HG02571 (cell line): ENCODE measurements at regions not wholly inside any gene's neighbourhood (a gene's known extent, or its start where the extent isn't known, plus 50 kb on each side); places are given as distances from the start of the nearest gene placed in this dataset.
"Not testable (repeated sequence)": the region's sequence is repeated elsewhere in the genome, so short reads cannot be mapped to it uniquely, and the experiment has no call there.

ENCODE experiments used
- ATAC-seq: cut with Tn5 transposase; IDR thresholded peaks from one replicate; pipeline ENCODE4 v1.9.1; 2021; ENCODE audit warnings: mild to moderate bottlenecking, moderate library complexity; ENCODE audit not compliant: unreplicated experiment

DNA sequence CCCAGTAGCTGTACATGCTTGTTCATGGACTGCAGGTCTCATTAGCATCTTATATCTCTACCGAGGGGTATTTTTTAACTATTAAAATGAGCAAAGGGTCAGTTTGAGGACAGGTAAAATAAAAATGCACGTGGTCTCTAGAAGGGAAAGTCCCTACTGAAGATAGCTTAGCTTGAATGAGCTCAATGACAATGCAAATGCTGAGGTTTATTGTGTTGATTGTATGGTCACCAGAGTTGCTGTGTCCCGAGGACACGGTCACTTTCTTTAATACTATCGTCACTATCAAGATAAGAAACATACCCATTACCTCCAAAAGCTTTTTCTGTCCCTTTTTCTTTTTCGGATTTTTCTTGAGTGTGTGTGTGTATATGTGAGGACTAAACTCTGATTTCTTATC is 250.5 kb upstream of the PRKX start:
- ATAC-seq, result peak; percentile 66

DNA sequence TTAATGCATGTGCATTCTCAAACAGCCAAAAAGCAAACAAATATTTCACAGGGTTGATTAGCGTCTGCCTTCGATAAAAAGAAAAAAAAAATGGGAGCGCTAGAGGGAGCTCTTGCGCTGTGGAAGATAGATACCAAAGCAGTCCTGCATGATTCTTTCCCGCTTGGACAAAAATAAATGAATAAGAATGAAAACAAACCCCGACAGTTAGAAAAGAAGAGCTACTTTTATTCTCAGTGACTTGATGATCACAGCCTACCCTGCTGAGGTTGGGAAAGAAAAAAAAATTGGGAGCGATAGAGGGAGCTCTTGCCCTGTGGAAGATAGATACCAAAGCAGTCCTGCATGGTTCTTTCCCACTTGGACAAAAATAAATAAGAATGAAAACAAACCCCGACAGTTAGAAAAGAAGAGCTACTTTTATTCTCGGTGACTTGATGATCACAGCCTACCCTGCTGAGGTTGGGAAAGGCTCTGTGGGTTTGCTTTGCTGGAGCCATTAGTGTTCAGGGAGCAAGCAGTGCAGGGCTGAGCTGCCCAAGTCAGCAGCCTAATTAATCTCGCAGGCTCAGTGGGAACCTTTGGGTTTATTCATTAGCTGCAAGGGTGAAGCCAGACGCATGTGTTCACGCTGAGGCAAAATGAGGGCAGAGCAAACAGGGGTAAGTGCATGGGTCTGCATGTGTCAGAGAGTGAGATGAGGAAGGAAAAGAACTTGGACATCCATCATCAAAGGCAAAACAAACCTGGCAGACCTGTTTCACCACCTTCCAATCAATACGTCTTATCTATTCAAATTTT is 249.3 kb upstream of the PRKX start:
- no peak for ATAC-seq

- ATAC-seq, result no peak
These were observed 247.5 kb upstream of the PRKX start for GRCh38 chrX:3960952-3961351.

GRCh38 chrX:3951859-3952258 is 238.4 kb upstream of the PRKX start:
- ATAC-seq, result no peak

DNA sequence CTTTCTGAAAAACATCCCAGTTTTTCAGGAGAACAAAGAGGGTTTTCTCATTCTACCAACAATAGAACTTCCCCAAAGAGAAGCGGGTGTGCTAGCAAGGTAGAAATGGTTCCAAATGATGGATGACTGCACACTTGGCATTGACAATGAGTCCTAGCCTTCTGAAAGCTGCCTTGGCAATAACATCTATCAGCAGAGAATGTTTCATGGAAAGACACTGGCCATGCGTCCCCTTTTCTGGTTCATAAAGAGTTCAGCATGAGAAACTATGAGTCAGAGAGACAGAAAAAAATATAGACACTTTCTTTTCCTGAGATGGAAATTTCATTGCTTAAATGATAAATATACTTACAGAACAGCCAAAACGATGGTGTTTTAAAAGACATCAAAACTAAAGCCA is 236.9 kb upstream of the PRKX start:
- no peak for ATAC-seq

- ATAC-seq, result no peak
These were observed 230.5 kb upstream of the PRKX start for GRCh38 chrX:3943965-3944364.

DNA sequence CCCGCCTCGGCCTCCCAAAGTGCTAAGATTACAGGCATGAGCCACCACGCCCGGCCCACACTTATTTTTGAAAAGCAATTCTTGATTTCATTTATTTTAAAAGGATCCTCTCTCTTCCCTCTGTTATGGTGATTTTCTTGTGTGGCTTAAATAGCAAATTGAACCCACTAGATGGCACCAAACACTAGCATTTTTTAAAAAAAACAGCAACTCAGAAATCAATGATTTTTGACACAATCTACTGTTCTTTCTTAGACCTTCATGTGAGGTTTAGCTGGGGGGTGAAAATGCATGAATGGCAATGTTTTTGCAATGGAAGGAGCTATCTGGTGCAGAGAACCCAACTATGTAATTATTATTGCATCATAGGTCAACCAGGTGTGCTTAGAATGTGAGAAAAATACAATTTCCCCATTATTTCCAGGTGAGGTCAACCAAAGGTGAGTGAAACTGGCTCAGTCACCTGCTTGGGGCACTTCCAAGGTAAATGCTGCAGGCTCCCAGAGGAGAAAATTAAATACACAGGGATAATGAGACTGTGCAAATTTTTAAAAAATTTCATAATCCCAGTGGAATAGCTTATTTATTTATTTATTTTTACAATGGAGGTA is 226.7 kb upstream of the PRKX start:
- ATAC-seq, result no peak

GRCh38 chrX:3938587-3938986 is 225.1 kb upstream of the PRKX start:
- no peak for ATAC-seq

- not testable (repeated sequence) for ATAC-seq
These were observed 221.7 kb upstream of the PRKX start for GRCh38 chrX:3935196-3935595.

GRCh38 chrX:3920424-3921017 is 207.1 kb upstream of the PRKX start:
- peak; percentile 99 for ATAC-seq

DNA sequence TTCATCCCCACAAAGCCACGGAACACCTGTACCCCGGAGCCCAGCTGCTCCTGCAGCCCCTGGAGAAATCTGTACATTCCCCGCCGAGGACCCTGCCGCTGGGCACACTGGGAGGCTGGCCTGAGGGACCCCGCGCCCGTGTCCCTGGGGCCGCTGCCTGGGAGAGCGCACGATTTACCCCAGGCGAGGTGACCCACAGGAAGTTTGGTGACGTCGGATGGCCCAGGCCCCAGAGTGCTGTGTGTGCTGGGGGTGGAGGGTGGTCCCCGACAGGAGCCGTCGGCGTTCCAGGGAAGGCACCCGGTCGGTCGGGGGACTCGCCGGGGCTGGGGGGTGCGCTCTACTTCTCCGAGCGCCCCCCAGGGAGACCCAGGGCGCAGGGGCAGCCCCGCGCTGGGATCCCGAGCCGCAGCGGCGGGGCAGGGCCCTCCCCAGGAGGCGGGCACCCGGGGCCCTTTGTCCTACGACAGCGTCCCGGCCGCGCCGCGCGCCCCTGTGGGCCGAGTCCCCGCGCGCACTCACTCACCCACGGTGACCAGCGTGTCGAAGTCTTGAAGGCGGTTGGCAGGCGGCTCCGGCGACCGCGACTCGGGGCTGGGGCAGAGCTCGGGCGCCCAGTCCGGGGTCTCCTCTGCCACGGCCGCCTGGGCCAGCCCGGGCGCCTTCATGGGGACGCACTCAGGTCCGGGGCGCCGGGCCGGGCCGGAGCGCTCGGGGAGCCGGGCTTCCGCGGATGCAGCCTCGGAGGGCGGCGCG is 206.4 kb upstream of the PRKX start:
- peak; percentile 44 for ATAC-seq

GRCh38 chrX:3914813-3915212 is 201.4 kb upstream of the PRKX start:
- not testable (repeated sequence) for ATAC-seq

DNA sequence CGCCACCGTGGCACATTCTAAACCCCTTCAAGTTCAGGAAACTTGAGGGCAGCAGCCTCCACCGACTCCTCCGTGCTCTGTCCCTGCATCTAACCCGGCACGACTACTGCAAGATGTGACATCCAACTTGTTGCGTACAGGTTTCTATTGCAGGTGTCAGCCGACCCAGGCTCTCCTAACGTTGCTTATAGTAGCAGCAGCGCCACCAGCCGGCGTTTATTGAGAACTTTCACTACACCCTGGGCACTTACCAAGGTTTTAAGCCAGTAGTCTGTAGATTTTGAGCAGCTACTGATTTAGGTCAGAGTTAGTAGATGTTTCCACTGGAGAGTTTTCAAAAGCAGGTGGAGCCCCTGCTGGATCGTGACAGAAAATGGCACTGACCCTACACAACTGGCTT is 200.6 kb upstream of the PRKX start:
- not testable (repeated sequence) for ATAC-seq

GRCh38 chrX:3911012-3911411 is 197.6 kb upstream of the PRKX start:
- not testable (repeated sequence) for ATAC-seq

DNA sequence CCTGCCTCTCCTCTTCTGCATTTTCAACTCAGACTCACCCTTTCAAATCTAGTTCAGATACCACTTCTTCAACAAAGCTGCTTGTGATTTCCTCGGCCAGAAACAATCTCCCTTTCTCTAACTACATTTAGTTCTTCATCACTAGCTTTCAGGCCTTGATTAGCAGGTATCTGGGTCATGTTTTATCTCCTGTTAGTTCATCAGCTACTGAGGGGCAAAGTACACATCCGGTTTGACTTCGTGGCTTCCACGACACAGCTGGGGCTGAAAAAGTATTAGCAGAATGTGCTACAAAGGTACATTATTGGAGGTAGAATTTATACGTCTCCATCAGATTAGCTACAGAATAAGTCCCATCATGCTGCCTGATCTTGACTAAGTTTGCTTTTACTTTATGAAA is 197.2 kb upstream of the PRKX start:
- not testable (repeated sequence) for ATAC-seq

DNA sequence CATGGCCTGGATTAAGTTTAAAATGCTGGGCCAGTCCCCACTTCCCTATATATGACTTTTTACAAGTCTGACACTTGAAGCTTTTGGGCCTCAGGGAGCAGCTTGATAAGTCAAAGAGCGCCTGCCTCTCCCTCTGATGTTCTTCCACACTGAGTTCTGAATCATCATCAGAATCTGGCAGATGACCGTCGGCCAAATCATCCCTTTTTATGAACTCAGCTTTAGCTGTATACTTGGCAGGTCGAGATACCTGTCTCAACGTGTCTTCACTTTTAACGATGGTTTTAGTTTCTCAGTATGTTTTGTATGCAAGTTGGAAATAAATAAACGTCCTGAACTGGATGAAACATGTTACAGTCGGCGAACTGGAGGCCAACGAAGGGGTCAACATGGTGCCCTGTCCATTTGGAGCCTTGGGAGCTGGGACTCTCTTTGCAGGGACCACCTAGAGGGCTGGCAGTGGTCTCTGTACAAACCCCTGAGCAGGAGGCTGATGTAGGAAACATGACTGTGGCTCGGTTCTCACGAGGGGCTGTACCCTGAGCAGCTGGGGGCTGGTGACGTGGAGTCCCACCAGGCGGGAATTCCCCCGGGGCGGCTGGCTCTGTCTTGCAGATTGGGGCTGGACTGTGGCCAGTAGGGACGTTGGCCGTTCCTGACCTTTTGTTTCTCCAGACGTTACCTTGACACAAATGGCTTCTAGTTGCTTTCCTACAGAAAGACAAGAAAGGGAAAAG is 192.2 kb upstream of the PRKX start:
- not testable (repeated sequence) for ATAC-seq

DNA sequence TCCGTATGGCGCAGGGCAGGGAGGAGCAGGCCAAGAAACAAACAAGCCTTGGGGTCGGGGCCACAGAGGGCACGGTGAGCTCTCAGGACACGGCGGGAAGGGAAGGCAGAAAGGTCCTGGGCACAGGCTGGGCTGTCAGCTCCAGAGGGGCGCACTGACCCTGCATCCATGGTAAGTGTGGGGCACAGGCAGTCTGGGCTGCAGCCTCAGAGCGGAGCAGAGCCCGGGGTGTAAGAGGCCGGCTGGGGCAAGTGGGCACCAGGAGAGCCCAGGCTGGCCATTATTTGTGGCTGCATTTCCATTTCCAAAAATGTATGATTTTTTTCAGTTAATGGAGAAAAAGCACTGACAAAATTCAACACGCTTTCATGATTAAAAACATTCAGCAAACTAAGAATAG is 188.8 kb upstream of the PRKX start:
- ATAC-seq, result not testable (repeated sequence)

GRCh38 chrX:3896755-3897154 is 183.3 kb upstream of the PRKX start:
- ATAC-seq, result not testable (repeated sequence)

DNA sequence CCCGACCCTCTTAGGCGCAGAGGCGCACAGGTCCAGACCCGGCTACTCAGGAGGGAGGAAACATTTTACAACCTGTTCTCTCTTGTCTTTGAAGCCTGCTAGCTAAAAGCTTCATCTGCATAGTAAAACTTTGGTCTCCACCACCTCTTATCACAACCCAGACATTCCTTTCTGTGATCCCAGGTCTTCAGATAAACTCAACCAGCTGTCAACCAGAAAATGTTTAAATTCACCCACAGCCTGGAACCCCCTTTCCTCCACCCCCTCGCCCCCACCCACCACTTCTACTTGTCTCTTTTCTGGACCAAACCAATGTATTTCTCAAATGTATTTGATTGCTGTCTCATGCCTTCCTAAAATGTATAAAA is 169.1 kb upstream of the PRKX start:
- not testable (repeated sequence) for ATAC-seq

DNA sequence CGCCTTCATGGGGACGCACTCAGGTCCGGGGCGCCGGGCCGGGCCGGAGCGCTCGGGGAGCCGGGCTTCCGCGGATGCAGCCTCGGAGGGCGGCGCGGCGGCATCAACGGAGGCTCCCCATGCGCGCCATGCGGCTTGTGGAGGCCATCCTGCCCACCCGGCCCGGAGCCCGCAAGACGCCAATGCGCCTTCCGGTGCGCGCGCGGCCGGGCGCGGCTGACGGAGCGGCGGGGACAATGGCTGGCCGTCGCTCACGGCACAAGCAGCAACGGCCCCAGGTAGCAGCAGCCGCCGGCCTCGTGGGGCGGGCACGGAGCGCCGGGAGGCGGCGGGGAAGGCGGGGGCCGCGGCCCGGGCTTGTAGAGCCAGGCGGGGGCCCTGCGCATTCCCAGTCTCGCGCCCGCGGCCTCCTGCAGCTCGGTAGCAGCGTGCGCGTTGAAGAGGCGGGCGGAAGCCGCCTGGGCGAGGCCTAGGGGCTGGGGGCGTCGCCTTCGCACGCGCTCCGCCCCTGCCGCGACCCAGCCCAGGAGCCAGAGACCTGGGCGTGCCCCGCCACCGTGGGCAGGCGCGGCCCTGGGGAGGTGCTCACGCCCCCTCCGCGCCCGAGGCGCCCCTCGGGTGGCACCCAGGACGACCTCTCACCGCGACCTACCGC is 168.6 kb upstream of the PRKX start:
- ATAC-seq, result peak; percentile 94
